Naive thymus-derived CD4-positive, alpha-beta T cell (primary cell): ENCODE measurements at regions not wholly inside any gene's neighbourhood (a gene's known extent, or its start where the extent isn't known, plus 50 kb on each side); places are given as distances from the start of the nearest gene placed in this dataset.

ENCODE experiments used
- ATAC-seq: fragments of 150-1000 bp; cut with Tn5 transposase; 2 replicates; pipeline ENCODE4 v1.10.0; 2021; ENCODE audit warnings: mild to moderate bottlenecking, moderate library complexity
- CTCF ChIA-PET: fragments of 350-600 bp; sonication (Branson Sonifier 250); formaldehyde crosslinking; loops from one replicate; lab custom pipeline; 2021; ENCODE audit warnings: antibody characterized with exemption; lab: Charles Lee
- POLR2A ChIA-PET: fragments of 350-600 bp; sonication (Branson Sonifier 250); formaldehyde crosslinking; loops from one replicate; lab custom pipeline; 2021; ENCODE audit warnings: antibody characterized with exemption, inconsistent platforms; lab: Charles Lee
- DNase-seq, 9 donors: peaks; one replicate each; pipeline versions ENCODE4 v3.0.0 to v3.0.0-alpha.2; 2020 to 2022; ENCODE audit warnings: mixed read lengths in 1 of 9
- H3K27ac ChIP-seq: one replicate; pipeline ENCODE4 v1.7.0; 2013; ENCODE audit warnings: mild to moderate bottlenecking, low read depth, low read length, moderate library complexity
- H3K27me3 ChIP-seq, 2 donors: one replicate each; pipeline ENCODE4 v1.7.0; 2013; ENCODE audit warnings: low read length in 2 of 2, mild to moderate bottlenecking in 2 of 2, moderate library complexity in 2 of 2; ENCODE audit not compliant: control insufficient read depth in 2 of 2, insufficient read depth in 2 of 2
- H3K36me3 ChIP-seq, 3 experiments: 1 replicate in 2 of 3; 2 replicates in 1 of 3; pipeline ENCODE4 v1.7.0; 2013; ENCODE audit warnings: low read length in 3 of 3, mild to moderate bottlenecking in 3 of 3, moderate library complexity in 1 of 3; ENCODE audit not compliant: insufficient read depth in 3 of 3, control insufficient read depth in 2 of 3
- H3K4me1 ChIP-seq, 2 donors: one replicate each; pipeline ENCODE4 v1.7.0; 2013; ENCODE audit warnings: low read length in 2 of 2, mild to moderate bottlenecking in 2 of 2, moderate library complexity in 1 of 2; ENCODE audit not compliant: control insufficient read depth in 2 of 2, insufficient read depth in 2 of 2
- H3K4me3 ChIP-seq: 2 replicates; pipeline ENCODE4 v1.7.0; 2013; ENCODE audit warnings: mild to moderate bottlenecking, low read length
- H3K9me3 ChIP-seq, 3 experiments: 1 replicate in 2 of 3; 2 replicates in 1 of 3; pipeline ENCODE4 v1.7.0; 2013; ENCODE audit warnings: low read length in 3 of 3; ENCODE audit not compliant: control insufficient read depth in 2 of 3
- H3K27ac Mint-ChIP-seq, 9 donors: one replicate each; pipeline ENCODE4 v1.8.0; 2020 to 2022; ENCODE audit warnings: mixed read lengths in 9 of 9, mild to moderate bottlenecking in 8 of 9, moderate library complexity in 5 of 9, inconsistent platforms in 2 of 9
- H3K27me3 Mint-ChIP-seq, 5 donors: one replicate each; pipeline ENCODE4 v1.8.0; 2021 to 2022; ENCODE audit warnings: mixed read lengths in 5 of 5, mild to moderate bottlenecking in 1 of 5
- H3K36me3 Mint-ChIP-seq, 5 donors: one replicate each; pipeline ENCODE4 v1.8.0; 2020 to 2022; ENCODE audit warnings: mixed read lengths in 5 of 5, mild to moderate bottlenecking in 3 of 5, inconsistent platforms in 1 of 5
- H3K4me1 Mint-ChIP-seq, 7 donors: one replicate each; pipeline ENCODE4 v1.8.0; 2020 to 2022; ENCODE audit warnings: mixed read lengths in 7 of 7, mild to moderate bottlenecking in 3 of 7, inconsistent platforms in 1 of 7
- H3K4me3 Mint-ChIP-seq, 10 donors: one replicate each; pipeline ENCODE4 v1.8.0; 2020 to 2022; ENCODE audit warnings: mild to moderate bottlenecking in 10 of 10, mixed read lengths in 10 of 10, moderate library complexity in 6 of 10, inconsistent platforms in 2 of 10
- H3K9me3 Mint-ChIP-seq, 11 donors: one replicate each; pipeline ENCODE4 v1.8.0; 2020 to 2022; ENCODE audit warnings: mixed read lengths in 11 of 11, mild to moderate bottlenecking in 4 of 11, inconsistent platforms in 1 of 11, moderate library complexity in 1 of 11
- intact Hi-C, 2 donors: fragments of 100-400 bp; cut with micrococcal nuclease; formaldehyde crosslinking; loops; one replicate each; pipeline ENCODE4 v1.15.1; 2023

GRCh38 chr18:49697757-49698524 lies 115.4 kb downstream of the ACAA2 start:
- Mint-ChIP-seq H3K4me3 (no peak overlapping the region), H3K27ac (no peak overlapping the region), H3K4me1 (no peaks in the 10 kb centered on the region), H3K9me3 (no peaks in the 10 kb centered on the region), H3K27me3 (peaks cover 0 to 29% (median 0%) of the 10 kb centered on the region in 5 donors), H3K36me3 (no peaks in the 10 kb centered on the region)
- H3K4me3 ChIP-seq, result no peak overlapping the region
- ChIA-PET CTCF (no interaction called here), POLR2A (no interaction called here)
- no peaks in the 10 kb centered on the region for H3K9me3 ChIP-seq
- no peaks in the 10 kb centered on the region for H3K4me1 ChIP-seq
- H3K36me3 ChIP-seq, result no peaks in the 10 kb centered on the region
- H3K27ac ChIP-seq, result no peak overlapping the region
- DNase-seq, result no peak
- ATAC-seq, result no peak
- intact Hi-C loops, result no loop called here
- H3K27me3 ChIP-seq, result no peaks in the 10 kb centered on the region

GRCh38 chr18:49697049-49697448 lies 116.3 kb downstream of the ACAA2 start:
- Histone ChIP-seq H3K4me1 (no peaks in the 10 kb centered on the region), H3K27me3 (no peaks in the 10 kb centered on the region), H3K27ac (no peak overlapping the region), H3K9me3 (no peaks in the 10 kb centered on the region), H3K4me3 (no peak overlapping the region), H3K36me3 (no peaks in the 10 kb centered on the region)
- ATAC-seq (no peak), DNase-seq (no peak)
- Mint-ChIP-seq H3K9me3 (no peaks in the 10 kb centered on the region), H3K36me3 (no peaks in the 10 kb centered on the region), H3K4me1 (no peaks in the 10 kb centered on the region), H3K27ac (no peak overlapping the region), H3K4me3 (no peak overlapping the region), H3K27me3 (peaks cover 0 to 29% (median 0%) of the 10 kb centered on the region in 5 donors)
- ChIA-PET CTCF (interaction anchor here (1.2 kb wide), 1 partner anchor 162 kb away, joined by 3 read pairs; no protein-coding TSS in a partner anchor), POLR2A (no interaction called here)
- intact Hi-C loops, result no loop called here

- Histone ChIP-seq H3K27ac (no peak overlapping the region), H3K36me3 (no peaks in the 10 kb centered on the region), H3K4me1 (no peaks in the 10 kb centered on the region), H3K27me3 (no peaks in the 10 kb centered on the region), H3K9me3 (no peaks in the 10 kb centered on the region), H3K4me3 (no peak overlapping the region)
- ChIA-PET CTCF (no interaction called here), POLR2A (no interaction called here)
- Mint-ChIP-seq H3K4me1 (peaks cover 0 to 7% (median 0%) of the 10 kb centered on the region in 7 donors), H3K4me3 (no peak overlapping the region), H3K36me3 (no peaks in the 10 kb centered on the region), H3K27me3 (peaks cover 0 to 29% (median 0%) of the 10 kb centered on the region in 5 donors), H3K27ac (no peak overlapping the region), H3K9me3 (no peaks in the 10 kb centered on the region)
- ATAC-seq (no peak), DNase-seq (no peak)
- intact Hi-C loops, result no loop called here
These were observed 118.9 kb downstream of the ACAA2 start for GRCh38 chr18:49694402-49694801.

- no peaks in the 10 kb centered on the region for H3K27me3 ChIP-seq
- DNase-seq (no peak), ATAC-seq (no peak)
- no peak overlapping the region for H3K4me3 ChIP-seq
- H3K4me1 ChIP-seq, result no peaks in the 10 kb centered on the region
- intact Hi-C loops, result no loop called here
- Mint-ChIP-seq H3K27me3 (peaks cover 0 to 29% (median 0%) of the 10 kb centered on the region in 5 donors), H3K9me3 (no peaks in the 10 kb centered on the region), H3K36me3 (no peaks in the 10 kb centered on the region), H3K27ac (no peak overlapping the region), H3K4me1 (peaks cover 0 to 7% (median 0%) of the 10 kb centered on the region in 7 donors), H3K4me3 (no peak overlapping the region)
- ChIA-PET POLR2A (no interaction called here), CTCF (no interaction called here)
- no peaks in the 10 kb centered on the region for H3K36me3 ChIP-seq
- H3K9me3 ChIP-seq, result no peaks in the 10 kb centered on the region
- no peak overlapping the region for H3K27ac ChIP-seq
These were observed 119.7 kb downstream of the ACAA2 start for GRCh38 chr18:49693717-49694005.

- intact Hi-C loops, result no loop called here
- H3K4me1 ChIP-seq, result no peaks in the 10 kb centered on the region
- POLR2A ChIA-PET, result no interaction called here
- Mint-ChIP-seq H3K27me3 (peaks cover 0 to 29% (median 0%) of the 10 kb centered on the region in 5 donors), H3K9me3 (no peaks in the 10 kb centered on the region), H3K27ac (no peak overlapping the region), H3K36me3 (no peaks in the 10 kb centered on the region), H3K4me3 (no peak overlapping the region), H3K4me1 (peaks cover 0 to 7% (median 0%) of the 10 kb centered on the region in 7 donors)
- H3K36me3 ChIP-seq, result no peaks in the 10 kb centered on the region
- CTCF ChIA-PET, result no interaction called here
- H3K9me3 ChIP-seq, result no peaks in the 10 kb centered on the region
- ATAC-seq, result no peak
- DNase-seq, result no peak
- no peak overlapping the region for H3K27ac ChIP-seq
- no peaks in the 10 kb centered on the region for H3K27me3 ChIP-seq
- H3K4me3 ChIP-seq, result no peak overlapping the region
These were observed 120.2 kb downstream of the ACAA2 start for GRCh38 chr18:49692906-49693716.

- no peak for ATAC-seq
- POLR2A ChIA-PET, result no interaction called here
- H3K27me3 Mint-ChIP-seq, result peaks cover 0 to 16% (median 0%) of the 10 kb centered on the region in 5 donors
- Histone ChIP-seq H3K4me1 (no peaks in the 10 kb centered on the region), H3K27me3 (no peaks in the 10 kb centered on the region), H3K4me3 (no peak overlapping the region), H3K27ac (no peak overlapping the region), H3K9me3 (no peaks in the 10 kb centered on the region), H3K36me3 (no peaks in the 10 kb centered on the region)
- H3K9me3 Mint-ChIP-seq, result no peaks in the 10 kb centered on the region
- no peaks in the 10 kb centered on the region for H3K36me3 Mint-ChIP-seq
- no peak for DNase-seq
- H3K4me3 Mint-ChIP-seq, result no peak overlapping the region
- no peak overlapping the region for H3K27ac Mint-ChIP-seq
- CTCF ChIA-PET, result no interaction called here
- peaks cover 0 to 7% (median 0%) of the 10 kb centered on the region in 7 donors for H3K4me1 Mint-ChIP-seq
- intact Hi-C loops, result no loop called here
These were observed 122.1 kb downstream of the ACAA2 start for GRCh38 chr18:49691177-49691608.
